HG02884 (cell line): ENCODE measurements at regions not wholly inside any gene's neighbourhood (a gene's known extent, or its start where the extent isn't known, plus 50 kb on each side); places are given as distances from the start of the nearest gene placed in this dataset.

Experiments used
- ATAC-seq: cut with Tn5 transposase; IDR thresholded peaks from one replicate; pipeline ENCODE4 v1.9.1; 2021; ENCODE audit warnings: mild to moderate bottlenecking, moderate library complexity; ENCODE audit not compliant: unreplicated experiment

- ATAC-seq: no peak
These were observed 265.8 kb upstream of the TAC1 start for GRCh38 chr7:97466071-97466470.

- ATAC-seq: no peak
These were observed 264.7 kb upstream of the TAC1 start for GRCh38 chr7:97466999-97467740.

GRCh38 chr7:97468493-97468892 lies 263.4 kb upstream of the TAC1 start:
- ATAC-seq: no peak

GRCh38 chr7:97470726-97471125 lies 261.2 kb upstream of the TAC1 start:
- ATAC-seq: no peak

GRCh38 chr7:97471491-97471890 lies 260.4 kb upstream of the TAC1 start:
- ATAC-seq: no peak

GRCh38 chr7:97479740-97480290 lies 252.1 kb upstream of the TAC1 start:
- ATAC-seq: no peak

GRCh38 chr7:97480772-97481390 lies 251.0 kb upstream of the TAC1 start:
- ATAC-seq: no peak

GRCh38 chr7:97495487-97495886 lies 236.4 kb upstream of the TAC1 start:
- ATAC-seq: no peak

- peak; percentile 77 for ATAC-seq
These were observed 232.7 kb upstream of the TAC1 start for GRCh38 chr7:97499204-97499603.

GRCh38 chr7:97503367-97504094 lies 228.4 kb upstream of the TAC1 start:
- ATAC-seq: no peak

- no peak for ATAC-seq
These were observed 225.2 kb upstream of the TAC1 start for GRCh38 chr7:97506728-97507127.

- peak; percentile 55 for ATAC-seq
These were observed 219.3 kb upstream of the TAC1 start for GRCh38 chr7:97512441-97513207.

GRCh38 chr7:97513326-97513725 lies 218.6 kb upstream of the TAC1 start:
- peak; percentile 80 for ATAC-seq

GRCh38 chr7:97541188-97541587 lies 190.7 kb upstream of the TAC1 start:
- no peak for ATAC-seq

- no peak for ATAC-seq
These were observed 175.9 kb upstream of the TAC1 start for GRCh38 chr7:97555857-97556421.

- ATAC-seq: no peak
These were observed 166.2 kb upstream of the TAC1 start for GRCh38 chr7:97565665-97566064.

- no peak for ATAC-seq
These were observed 158.8 kb upstream of the TAC1 start for GRCh38 chr7:97573065-97573464.

GRCh38 chr7:97576043-97576442 lies 155.8 kb upstream of the TAC1 start:
- ATAC-seq: no peak

- no peak for ATAC-seq
These were observed 153.7 kb upstream of the TAC1 start for GRCh38 chr7:97578225-97578624.

- ATAC-seq: no peak
These were observed 151.7 kb upstream of the TAC1 start for GRCh38 chr7:97580205-97580604.

GRCh38 chr7:97595439-97595838 lies 136.4 kb upstream of the TAC1 start:
- ATAC-seq: no peak
